ENCODE measurements at regions not wholly inside any gene's neighbourhood (a gene's known extent, or its start where the extent isn't known, plus 50 kb on each side); places are given as distances from the start of the nearest gene placed in this dataset.

DNA sequence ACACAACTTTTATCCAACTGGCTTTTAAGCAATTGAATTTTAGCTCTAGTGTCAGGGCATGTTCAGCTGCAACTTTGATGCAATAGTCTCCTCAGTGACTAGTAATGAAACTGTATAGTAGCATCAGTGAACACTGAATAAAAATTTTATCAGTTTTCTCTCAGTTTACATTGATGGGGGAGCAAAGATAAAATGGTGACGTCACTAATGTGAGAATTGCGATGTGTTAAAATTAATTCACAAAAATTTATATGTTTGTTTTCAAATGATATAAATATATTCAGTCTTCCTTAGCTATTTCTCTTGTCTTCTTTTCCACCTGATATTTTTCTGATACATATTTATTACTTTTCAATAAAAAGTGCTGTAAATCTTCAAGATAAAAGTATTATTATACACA, 508.8 kb upstream of the AGA start:
- Histone ChIP-seq H3K4me3 (no peak overlapping the region), H3K27ac (no peak overlapping the region), H3K4me1 (no peaks in the 10 kb centered on the region), H3K27me3 (no peaks in the 10 kb centered on the region), H3K9me3 (no peaks in the 10 kb centered on the region), H3K36me3 (no peaks in the 10 kb centered on the region)
- TF ChIP-seq EP300 (IDR thresholded peaks at IDR 0.05), result no peak
- TF ChIP-seq POLR2AphosphoS5 (IDR thresholded peaks at IDR 0.05), result no peak
- no peak for TF ChIP-seq POLR2A (IDR thresholded peaks at IDR 0.05)
- TF ChIP-seq, protein P1, sequence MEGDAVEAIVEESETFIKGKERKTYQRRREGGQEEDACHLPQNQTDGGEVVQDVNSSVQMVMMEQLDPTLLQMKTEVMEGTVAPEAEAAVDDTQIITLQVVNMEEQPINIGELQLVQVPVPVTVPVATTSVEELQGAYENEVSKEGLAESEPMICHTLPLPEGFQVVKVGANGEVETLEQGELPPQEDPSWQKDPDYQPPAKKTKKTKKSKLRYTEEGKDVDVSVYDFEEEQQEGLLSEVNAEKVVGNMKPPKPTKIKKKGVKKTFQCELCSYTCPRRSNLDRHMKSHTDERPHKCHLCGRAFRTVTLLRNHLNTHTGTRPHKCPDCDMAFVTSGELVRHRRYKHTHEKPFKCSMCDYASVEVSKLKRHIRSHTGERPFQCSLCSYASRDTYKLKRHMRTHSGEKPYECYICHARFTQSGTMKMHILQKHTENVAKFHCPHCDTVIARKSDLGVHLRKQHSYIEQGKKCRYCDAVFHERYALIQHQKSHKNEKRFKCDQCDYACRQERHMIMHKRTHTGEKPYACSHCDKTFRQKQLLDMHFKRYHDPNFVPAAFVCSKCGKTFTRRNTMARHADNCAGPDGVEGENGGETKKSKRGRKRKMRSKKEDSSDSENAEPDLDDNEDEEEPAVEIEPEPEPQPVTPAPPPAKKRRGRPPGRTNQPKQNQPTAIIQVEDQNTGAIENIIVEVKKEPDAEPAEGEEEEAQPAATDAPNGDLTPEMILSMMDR (IDR thresholded peaks at IDR 0.05), result no peak
- no peak for DNase-seq (ENCODE audit: low spot score in 2 of 2)
- 96% methylated on average over 2 of the region's 2 CpGs for WGBS

DNA sequence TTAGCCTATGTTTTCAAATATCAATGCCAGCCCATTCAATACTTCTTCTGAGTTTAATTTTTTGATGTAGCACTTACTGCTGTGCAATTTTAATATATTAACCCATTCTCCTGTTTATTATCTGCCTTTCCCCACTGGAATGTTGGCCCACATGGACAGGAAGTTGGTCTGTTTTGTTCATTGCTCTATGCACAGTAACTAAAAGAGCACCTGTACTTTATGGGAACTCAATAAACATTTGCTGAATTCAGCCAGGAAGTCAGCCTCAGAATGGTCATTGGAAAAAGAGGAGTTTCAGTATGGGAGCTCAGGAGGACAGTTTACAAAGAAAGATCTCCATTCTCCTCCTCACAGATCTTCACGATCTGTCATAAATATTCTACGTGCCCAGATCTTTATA, 510.5 kb upstream of the AGA start:
- no peaks in the 10 kb centered on the region for H3K36me3 ChIP-seq
- no peak overlapping the region for H3K27ac ChIP-seq
- no peaks in the 10 kb centered on the region for H3K9me3 ChIP-seq
- H3K4me3 ChIP-seq, result no peak overlapping the region
- H3K4me1 ChIP-seq, result no peaks in the 10 kb centered on the region
- TF ChIP-seq, protein P1 (IDR thresholded peaks at IDR 0.05), result no peak
- no peak for TF ChIP-seq EP300 (IDR thresholded peaks at IDR 0.05)
- H3K27me3 ChIP-seq, result no peaks in the 10 kb centered on the region
- DNase-seq (ENCODE audit: low spot score in 2 of 2), result no peak
- 92% methylated on average over 2 of the region's 2 CpGs for WGBS

DNA sequence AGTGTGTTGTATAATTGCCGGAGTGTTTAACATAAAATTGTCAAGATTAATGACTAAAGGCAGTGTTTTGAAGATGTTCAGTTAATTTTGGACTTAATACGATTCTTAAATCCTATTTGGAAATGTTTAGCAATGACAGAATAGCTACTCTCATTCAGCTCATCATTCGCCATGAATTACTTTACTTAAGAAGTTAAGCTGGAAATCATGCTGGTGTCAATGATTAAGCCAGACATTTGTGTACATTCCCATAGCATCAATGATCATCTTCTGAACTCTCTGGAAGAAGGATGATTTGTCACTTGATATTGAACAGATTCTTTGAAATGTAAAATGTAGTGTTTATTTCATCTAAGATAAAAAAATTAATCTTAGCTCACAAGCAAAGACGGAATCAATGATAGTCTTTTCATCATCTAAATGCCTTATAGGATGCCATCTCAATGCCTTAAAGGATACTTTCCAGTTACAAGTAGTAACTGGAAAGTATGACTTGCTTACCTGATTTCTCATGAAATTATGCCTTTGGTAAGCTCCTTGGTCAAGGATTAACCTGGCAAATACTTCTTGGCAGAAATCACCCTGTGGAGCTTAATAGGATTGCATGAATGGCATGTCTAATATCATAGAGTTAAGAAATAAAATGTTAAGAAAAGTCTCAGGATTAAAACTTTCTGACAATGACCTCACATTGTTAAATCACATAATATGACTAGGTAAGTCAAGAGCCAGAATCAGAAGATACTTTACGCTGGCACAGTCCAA, 515.5 kb upstream of the AGA start:
- Histone ChIP-seq H3K9me3 (no peaks in the 10 kb centered on the region), H3K4me3 (no peak overlapping the region), H3K27me3 (no peaks in the 10 kb centered on the region), H3K36me3 (no peaks in the 10 kb centered on the region), H3K4me1 (no peaks in the 10 kb centered on the region), H3K27ac (no peak overlapping the region)
- 74% methylated on average over 5 of the region's 5 CpGs for WGBS
- no peak for DNase-seq (ENCODE audit: low spot score in 2 of 2)
- TF ChIP-seq POLR2A (IDR thresholded peaks at IDR 0.05) (no peak), EP300 (IDR thresholded peaks at IDR 0.05) (no peak), POLR2AphosphoS5 (IDR thresholded peaks at IDR 0.05) (no peak)
- TF ChIP-seq, protein P1 (IDR thresholded peaks at IDR 0.05), result no peak

DNA sequence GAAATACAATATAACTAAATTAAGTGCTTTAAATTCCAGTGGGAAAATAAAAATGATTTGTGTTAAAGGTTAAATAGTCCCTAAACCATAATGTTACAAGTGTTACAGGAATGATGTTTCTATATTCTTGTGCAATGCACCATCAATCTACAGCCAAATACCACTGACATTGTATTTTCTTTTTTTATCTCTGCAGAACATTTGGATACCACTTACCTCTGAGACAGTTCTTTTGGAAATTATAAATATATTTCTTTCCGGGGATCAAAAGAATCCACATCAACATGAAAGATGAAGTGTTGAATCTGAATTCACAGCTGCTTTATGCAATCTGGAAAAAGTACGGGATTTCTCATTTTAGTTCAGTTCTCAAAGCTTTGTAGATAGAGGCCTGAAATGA, 518.3 kb upstream of the AGA start:
- H3K27me3 ChIP-seq, result no peaks in the 10 kb centered on the region
- no peak overlapping the region for H3K27ac ChIP-seq
- no peaks in the 10 kb centered on the region for H3K9me3 ChIP-seq
- WGBS, result 59% methylated on average over 2 of the region's 2 CpGs
- H3K4me1 ChIP-seq, result no peaks in the 10 kb centered on the region
- TF ChIP-seq POLR2AphosphoS5 (IDR thresholded peaks at IDR 0.05), result no peak
- TF ChIP-seq EP300 (IDR thresholded peaks at IDR 0.05), result no peak
- TF ChIP-seq, protein P1 (IDR thresholded peaks at IDR 0.05), result no peak
- no peak for TF ChIP-seq POLR2A (IDR thresholded peaks at IDR 0.05)
- H3K4me3 ChIP-seq, result no peak overlapping the region
- no peaks in the 10 kb centered on the region for H3K36me3 ChIP-seq
- DNase-seq (ENCODE audit: low spot score in 2 of 2), result no peak

DNA sequence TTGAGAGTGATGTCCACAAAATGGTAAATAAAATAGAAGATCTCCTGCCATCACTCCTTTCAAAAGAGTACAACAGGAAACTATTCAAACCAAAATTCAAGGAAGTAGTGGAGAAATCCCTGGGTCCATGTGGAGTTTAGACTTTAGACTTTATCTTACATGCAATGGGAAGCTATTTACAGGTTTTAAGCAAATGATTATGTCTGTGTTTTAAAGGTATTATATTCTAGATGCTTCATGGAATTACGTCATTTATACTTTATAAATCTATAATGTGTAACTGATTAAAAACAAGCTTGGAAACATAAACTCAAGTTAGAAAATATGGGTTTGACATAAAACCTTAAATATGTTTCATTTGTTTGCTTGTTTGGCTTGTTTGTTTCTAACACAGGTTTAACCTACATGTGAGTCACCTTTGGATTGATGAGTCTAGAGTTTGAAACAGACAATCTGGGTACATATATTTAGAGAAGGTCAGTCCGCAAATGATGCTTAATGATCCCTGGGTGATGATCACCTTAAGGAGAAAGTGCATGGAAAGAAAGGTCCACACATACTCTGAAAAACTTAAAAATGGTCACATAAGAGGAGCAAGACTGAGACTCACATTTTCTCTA, 519.6 kb upstream of the AGA start:
- Histone ChIP-seq H3K27ac (no peak overlapping the region), H3K4me3 (no peak overlapping the region), H3K27me3 (no peaks in the 10 kb centered on the region), H3K9me3 (no peaks in the 10 kb centered on the region), H3K4me1 (no peaks in the 10 kb centered on the region), H3K36me3 (no peaks in the 10 kb centered on the region)
- DNase-seq (ENCODE audit: low spot score in 2 of 2), result no peak
- 86% methylated on average over 2 of the region's 2 CpGs for WGBS
- TF ChIP-seq EP300 (IDR thresholded peaks at IDR 0.05) (no peak), POLR2A (IDR thresholded peaks at IDR 0.05) (no peak), POLR2AphosphoS5 (IDR thresholded peaks at IDR 0.05) (no peak)
- TF ChIP-seq, protein P1 (IDR thresholded peaks at IDR 0.05), result no peak
